Prostate gland (tissue), 2 donors: ENCODE measurements at regions not wholly inside any gene's neighbourhood (a gene's known extent, or its start where the extent isn't known, plus 50 kb on each side); places are given as distances from the start of the nearest gene placed in this dataset.

Experiments
- DNase-seq: peaks from one replicate; pipeline ENCODE4 v3.0.0-alpha.2; 2019; ENCODE audit warnings: low spot score
- H3K27ac ChIP-seq, 2 donors: fragments of 200-600 bp; sonication (generic); 2 replicates each; pipeline ENCODE4 v1.5.1; 2017 to 2019
- H3K27me3 ChIP-seq: fragments of 200-600 bp; sonication (generic); replicated peaks from 2 replicates; pipeline ENCODE4 v1.5.1; 2019; ENCODE audit not compliant: insufficient read depth
- H3K36me3 ChIP-seq, 2 donors: fragments of 200-600 bp; sonication (generic); 1 replicate in 1 of 2; 2 replicates in 1 of 2; pipeline versions ENCODE4 v1.5.1 to v1.8.1; 2017 to 2019
- H3K4me1 ChIP-seq: fragments of 200-600 bp; sonication (generic); replicated peaks from 2 replicates; pipeline ENCODE4 v1.5.1; 2019
- H3K4me3 ChIP-seq, 2 donors: fragments of 200-600 bp; sonication (generic); 2 replicates each; pipeline ENCODE4 v1.5.1; 2017 to 2019
- H3K9me3 ChIP-seq: fragments of 200-600 bp; sonication (generic); 2 replicates; pipeline ENCODE4 v1.5.1; 2017
- POLR2A ChIP-seq: fragments of 450-650 bp; IDR thresholded peaks from one replicate; pipeline ENCODE4 v1.6.1; 2016; ENCODE audit warnings: antibody characterized with exemption, mild to moderate bottlenecking
- POLR2AphosphoS5 ChIP-seq: sonication (generic); formaldehyde crosslinking; IDR thresholded peaks from one replicate; pipeline ENCODE4 v1.6.1; 2017; ENCODE audit warnings: antibody characterized with exemption
- WGBS: methylation state at CpG from one replicate; pipeline ENCODE4 v1.1.5; 2018; 5-methylcytosine and 5-hydroxymethylcytosine counted together
- intact Hi-C: fragments of 100-400 bp; cut with DNase I; formaldehyde crosslinking; loops from one replicate; pipeline ENCODE4 v1.14.2; 2022
- TF ChIP-seq, protein P1 (sequence below), 4 experiments: fragments of 200-600 bp in 2 of 4; fragments of 450-650 bp in 2 of 4; sonication (generic) in 2 of 4; IDR thresholded peaks; 1 replicate in 3 of 4; 2 replicates in 1 of 4; pipeline ENCODE4 v1.5.1; 2016 to 2019; ENCODE audit warnings: antibody characterized with exemption in 4 of 4, mild to moderate bottlenecking in 2 of 4, moderate library complexity in 2 of 4

DNA sequence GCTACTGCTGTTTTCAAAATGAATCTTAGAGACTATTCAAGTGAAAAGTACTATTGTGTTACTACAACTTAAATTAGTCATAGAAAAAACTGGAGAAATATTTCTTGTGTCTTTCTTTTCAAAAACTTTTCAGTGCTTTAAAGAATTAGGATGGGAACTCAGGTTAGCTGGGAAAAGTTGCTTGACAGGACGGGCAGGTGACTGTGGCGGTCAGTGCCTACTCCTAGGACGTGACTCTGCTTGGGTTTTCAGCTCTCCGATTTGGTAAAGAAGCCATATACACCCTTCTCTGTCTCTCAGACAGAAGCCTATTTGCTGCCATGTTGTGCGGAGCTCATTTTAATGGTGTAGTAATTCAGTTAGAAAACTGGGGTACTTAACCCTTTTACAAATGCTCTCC is 89.8 kb upstream of the CACNA2D3 start:
- Histone ChIP-seq H3K9me3 (no peaks in the 10 kb centered on the region), H3K27me3 (no peaks in the 10 kb centered on the region), H3K4me3 (no peak overlapping the region), H3K36me3 (no peaks in the 10 kb centered on the region), H3K4me1 (no peaks in the 10 kb centered on the region), H3K27ac (no peak overlapping the region)
- no peak for DNase-seq
- intact Hi-C loops = no loop called here
- WGBS = 60% methylated on average over 5 of the region's 5 CpGs
- TF ChIP-seq POLR2AphosphoS5 (no peak), POLR2A (no peak)
- TF ChIP-seq, protein P1, sequence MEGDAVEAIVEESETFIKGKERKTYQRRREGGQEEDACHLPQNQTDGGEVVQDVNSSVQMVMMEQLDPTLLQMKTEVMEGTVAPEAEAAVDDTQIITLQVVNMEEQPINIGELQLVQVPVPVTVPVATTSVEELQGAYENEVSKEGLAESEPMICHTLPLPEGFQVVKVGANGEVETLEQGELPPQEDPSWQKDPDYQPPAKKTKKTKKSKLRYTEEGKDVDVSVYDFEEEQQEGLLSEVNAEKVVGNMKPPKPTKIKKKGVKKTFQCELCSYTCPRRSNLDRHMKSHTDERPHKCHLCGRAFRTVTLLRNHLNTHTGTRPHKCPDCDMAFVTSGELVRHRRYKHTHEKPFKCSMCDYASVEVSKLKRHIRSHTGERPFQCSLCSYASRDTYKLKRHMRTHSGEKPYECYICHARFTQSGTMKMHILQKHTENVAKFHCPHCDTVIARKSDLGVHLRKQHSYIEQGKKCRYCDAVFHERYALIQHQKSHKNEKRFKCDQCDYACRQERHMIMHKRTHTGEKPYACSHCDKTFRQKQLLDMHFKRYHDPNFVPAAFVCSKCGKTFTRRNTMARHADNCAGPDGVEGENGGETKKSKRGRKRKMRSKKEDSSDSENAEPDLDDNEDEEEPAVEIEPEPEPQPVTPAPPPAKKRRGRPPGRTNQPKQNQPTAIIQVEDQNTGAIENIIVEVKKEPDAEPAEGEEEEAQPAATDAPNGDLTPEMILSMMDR (IDR thresholded peaks at IDR 0.05) = no peak

DNA sequence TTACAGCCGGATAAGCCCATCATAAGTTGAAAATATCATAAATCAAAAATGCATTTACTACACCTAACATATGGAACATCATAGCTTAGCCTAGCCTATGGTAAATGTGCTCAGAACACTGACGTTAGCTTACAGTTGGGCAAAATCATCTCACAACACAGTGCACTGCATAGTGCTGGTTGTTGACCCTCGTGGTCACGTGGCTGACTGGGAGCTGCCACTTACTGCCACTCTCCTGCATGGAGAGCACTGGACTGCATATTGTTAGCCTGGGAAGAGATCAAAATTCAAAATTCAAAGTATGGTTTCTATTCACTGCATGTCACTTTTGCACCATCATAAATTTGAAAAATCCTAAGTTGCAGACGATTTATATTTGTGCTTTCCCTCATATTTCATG is 94.0 kb upstream of the CACNA2D3 start:
- WGBS = 91% methylated on average over 5 of the region's 5 CpGs
- no peaks in the 10 kb centered on the region for H3K27me3 ChIP-seq
- intact Hi-C loops = no loop called here
- TF ChIP-seq, protein P1 (IDR thresholded peaks at IDR 0.05) = no peak
- no peak for TF ChIP-seq POLR2A
- no peak for TF ChIP-seq POLR2AphosphoS5
- no peak overlapping the region for H3K4me3 ChIP-seq
- H3K27ac ChIP-seq = no peak overlapping the region
- DNase-seq = no peak
- no peaks in the 10 kb centered on the region for H3K4me1 ChIP-seq
- H3K36me3 ChIP-seq = no peaks in the 10 kb centered on the region
- no peaks in the 10 kb centered on the region for H3K9me3 ChIP-seq

DNA sequence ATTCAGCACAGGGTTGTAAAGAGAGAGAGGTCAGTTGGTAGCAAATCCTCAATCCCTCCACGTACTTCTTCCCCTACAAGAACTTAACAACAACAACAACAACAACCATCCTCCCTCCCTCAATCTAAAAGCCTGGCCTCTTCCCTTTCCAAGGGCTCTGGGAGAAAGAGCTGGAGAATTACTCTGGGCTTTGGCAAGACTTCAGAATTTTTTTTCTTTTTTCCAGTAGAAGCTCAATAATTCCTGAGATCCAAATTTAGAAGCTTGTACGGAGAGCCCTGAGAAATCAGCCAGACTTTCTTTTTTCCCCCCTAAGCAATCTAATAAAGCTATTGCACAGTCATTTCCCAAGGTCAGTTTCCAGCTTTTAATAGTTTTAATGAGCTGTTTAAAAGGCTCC is 95.8 kb upstream of the CACNA2D3 start:
- Histone ChIP-seq H3K9me3 (no peaks in the 10 kb centered on the region), H3K4me1 (no peaks in the 10 kb centered on the region), H3K4me3 (no peak overlapping the region), H3K36me3 (no peaks in the 10 kb centered on the region), H3K27ac (no peak overlapping the region), H3K27me3 (no peaks in the 10 kb centered on the region)
- 22% methylated on average over 2 of the region's 2 CpGs for WGBS
- intact Hi-C loops = no loop called here
- DNase-seq = no peak
- TF ChIP-seq POLR2AphosphoS5 (no peak), POLR2A (no peak)
- TF ChIP-seq, protein P1 (IDR thresholded peaks at IDR 0.05) = no peak

DNA sequence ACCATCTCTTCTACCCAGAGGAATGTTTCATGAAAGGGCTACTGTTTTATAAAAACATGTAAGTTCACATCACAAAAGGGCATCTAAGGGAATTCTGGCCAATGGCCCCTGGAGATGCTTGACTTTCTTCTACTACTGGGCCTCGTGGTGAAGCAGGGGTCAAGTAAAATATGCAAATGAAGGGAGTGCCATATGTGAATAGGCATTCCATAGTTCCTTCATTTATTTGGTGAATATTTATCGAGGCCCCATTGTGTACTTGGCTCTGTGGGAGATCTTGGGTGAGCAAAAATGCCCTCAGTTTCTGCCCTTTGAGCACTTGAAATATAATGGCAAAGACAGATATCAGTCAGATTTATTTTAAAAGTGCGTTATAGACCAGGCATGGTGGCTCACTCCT is 101.3 kb upstream of the CACNA2D3 start:
- DNase-seq = no peak
- TF ChIP-seq, protein P1 (IDR thresholded peaks at IDR 0.05) = no peak
- TF ChIP-seq POLR2A (no peak), POLR2AphosphoS5 (no peak)
- Histone ChIP-seq H3K27ac (no peak overlapping the region), H3K4me1 (no peaks in the 10 kb centered on the region), H3K4me3 (no peak overlapping the region), H3K36me3 (no peaks in the 10 kb centered on the region), H3K27me3 (no peaks in the 10 kb centered on the region), H3K9me3 (no peaks in the 10 kb centered on the region)
- 84% methylated on average over 3 of the region's 3 CpGs for WGBS
- intact Hi-C loops = no loop called here

DNA sequence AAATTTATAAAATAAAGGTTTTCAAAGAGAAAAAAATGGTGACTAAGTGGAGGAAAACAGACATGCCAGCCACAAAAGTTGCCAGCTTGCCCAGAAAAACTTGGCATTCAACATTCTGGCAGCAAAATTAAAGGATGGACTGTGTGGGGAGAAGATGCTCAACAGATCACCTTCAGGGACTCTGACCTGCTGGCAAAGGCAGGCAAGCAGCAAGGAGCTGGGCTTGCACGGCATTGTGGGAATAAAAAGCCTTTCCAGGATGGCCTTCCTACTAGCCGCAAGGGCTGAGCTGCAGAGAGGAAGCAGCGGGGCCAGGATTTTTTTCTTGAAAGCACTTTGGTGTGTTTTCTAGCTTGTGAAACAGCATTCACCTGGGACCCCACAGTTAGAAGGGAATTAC is 101.9 kb upstream of the CACNA2D3 start:
- no peaks in the 10 kb centered on the region for H3K36me3 ChIP-seq
- H3K27ac ChIP-seq = no peak overlapping the region
- H3K4me1 ChIP-seq = no peaks in the 10 kb centered on the region
- intact Hi-C loops = no loop called here
- DNase-seq = no peak
- no peaks in the 10 kb centered on the region for H3K9me3 ChIP-seq
- H3K27me3 ChIP-seq = no peaks in the 10 kb centered on the region
- TF ChIP-seq POLR2A = no peak
- TF ChIP-seq POLR2AphosphoS5 = no peak
- TF ChIP-seq, protein P1 (IDR thresholded peaks at IDR 0.05) = no peak
- WGBS = 89% methylated on average over 3 of the region's 3 CpGs
- H3K4me3 ChIP-seq = no peak overlapping the region
